ENCODE measurements at regions not wholly inside any gene's neighbourhood (a gene's known extent, or its start where the extent isn't known, plus 50 kb on each side); places are given as distances from the start of the nearest gene placed in this dataset.

DNA sequence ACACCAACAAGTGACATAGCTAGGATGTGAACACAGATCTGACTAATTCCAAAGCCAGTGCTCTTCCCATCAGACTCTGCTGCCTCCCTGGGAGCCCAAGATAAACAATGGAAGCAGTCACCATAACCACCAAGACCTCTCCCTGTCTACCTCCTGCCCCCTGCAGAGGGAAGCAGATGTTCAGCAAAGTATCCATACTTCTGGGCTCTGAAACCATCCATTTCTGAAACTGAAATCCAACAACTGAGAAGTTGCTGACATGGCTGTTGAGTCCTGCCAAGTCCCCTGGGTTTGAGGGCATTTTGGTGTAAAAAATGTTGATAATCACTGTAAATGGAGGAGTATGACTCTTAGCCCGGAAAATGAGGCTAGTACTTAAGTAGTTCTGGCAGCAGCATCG lies 102.1 kb downstream of the TYW3 start (continued):
- TF ChIP-seq YY1 (IDR thresholded peaks at IDR 0.05; ENCODE audit: extremely low read depth, insufficient replicate concordance, low read depth, low read length): no peak
- TF ChIP-seq, protein P1, sequence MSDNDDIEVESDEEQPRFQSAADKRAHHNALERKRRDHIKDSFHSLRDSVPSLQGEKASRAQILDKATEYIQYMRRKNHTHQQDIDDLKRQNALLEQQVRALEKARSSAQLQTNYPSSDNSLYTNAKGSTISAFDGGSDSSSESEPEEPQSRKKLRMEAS (IDR thresholded peaks at IDR 0.05): no peak
- no peak for TF ChIP-seq POLR2A (IDR thresholded peaks at IDR 0.05; ENCODE audit: borderline replicate concordance, extremely low read depth, insufficient read depth, insufficient read length)
- TF ChIP-seq CBX3 (IDR thresholded peaks at IDR 0.05; ENCODE audit: low read depth): no peak
- TF ChIP-seq ZNF274 (IDR thresholded peaks at IDR 0.05; ENCODE audit: low read depth, low read length): no peak
- no peak for TF ChIP-seq EZH2phosphoT487 (IDR thresholded peaks at IDR 0.05; ENCODE audit: borderline replicate concordance)
- no peak for TF ChIP-seq RAD21 (IDR thresholded peaks at IDR 0.05; ENCODE audit: low read depth)
- TF ChIP-seq SP1 (IDR thresholded peaks at IDR 0.05; ENCODE audit: low read depth): no peak
- TF ChIP-seq SIN3A (IDR thresholded peaks at IDR 0.05; ENCODE audit: low read depth): no peak

DNA sequence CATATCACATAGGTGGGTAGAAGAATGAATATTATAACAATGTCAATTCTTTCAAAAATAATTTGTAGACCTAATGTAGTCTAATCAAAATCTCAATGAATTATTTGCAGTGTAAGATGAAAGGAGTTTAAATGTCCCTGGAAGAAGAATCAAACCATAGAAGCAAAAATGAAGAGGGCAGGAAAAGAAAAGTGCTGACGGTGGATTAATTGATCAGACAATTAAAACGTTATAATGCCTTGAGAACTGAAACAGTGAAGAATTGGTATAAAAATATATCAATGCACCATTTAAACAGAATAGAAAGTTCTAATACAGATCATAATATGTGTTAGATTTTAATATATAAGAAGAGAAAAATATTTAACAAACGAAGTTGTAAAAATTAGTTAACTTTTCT lies 109.8 kb downstream of the TYW3 start:
- ChIA-PET POLR2A (no interaction called here), RAD21 (ENCODE audit: low non-redundant PET in 1 of 2, low total read pairs in 2 of 2, uncharacterized antibody in 2 of 2, unreplicated experiment in 2 of 2) (no interaction called here), CTCF (no interaction called here)
- H3K9me2 ChIP-seq (ENCODE audit: insufficient read depth): no peaks in the 10 kb centered on the region
- H3K4me3 ChIP-seq (replicated peaks in 1 of 2; ENCODE audit: low read depth in 1 of 2, low read length in 2 of 2): no peak overlapping the region
- no peaks in the 10 kb centered on the region for H3K9me3 ChIP-seq (ENCODE audit: control insufficient read depth in 1 of 2, insufficient read depth in 1 of 2, low read depth in 1 of 2, low read length in 2 of 2)
- intact Hi-C loops (cut with micrococcal nuclease): no loop called here
- no peaks in the 10 kb centered on the region; the same call in 1 of the 2 replicates for H4K20me1 ChIP-seq (ENCODE audit: insufficient read depth)
- H3K79me2 ChIP-seq (ENCODE audit: insufficient read depth, low read length): no peaks in the 10 kb centered on the region
- H3K36me3 ChIP-seq (ENCODE audit: control insufficient read depth in 1 of 2, insufficient read depth in 2 of 2, low read length in 2 of 2): no peaks in the 10 kb centered on the region
- no peak overlapping the region for H3K9ac ChIP-seq (ENCODE audit: low read length)
- no TSS peak for BruUV-seq (replicated peaks)
- DNase-seq (ENCODE audit: low read depth, low spot score): no peak
- TF ChIP-seq, protein P2, sequence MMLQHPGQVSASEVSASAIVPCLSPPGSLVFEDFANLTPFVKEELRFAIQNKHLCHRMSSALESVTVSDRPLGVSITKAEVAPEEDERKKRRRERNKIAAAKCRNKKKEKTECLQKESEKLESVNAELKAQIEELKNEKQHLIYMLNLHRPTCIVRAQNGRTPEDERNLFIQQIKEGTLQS (IDR thresholded peaks at IDR 0.05): no peak
- no peak for TF ChIP-seq EZH2phosphoT487 (IDR thresholded peaks at IDR 0.05; ENCODE audit: borderline replicate concordance)
- no peak for TF ChIP-seq POLR2A (IDR thresholded peaks at IDR 0.05; ENCODE audit: borderline replicate concordance, extremely low read depth, insufficient read depth, insufficient read length)
- no peak for TF ChIP-seq TCF7L2 (IDR thresholded peaks at IDR 0.05; ENCODE audit: borderline replicate concordance, extremely low read depth, insufficient read depth, insufficient read length)
- no peak for TF ChIP-seq YY1 (IDR thresholded peaks at IDR 0.05; ENCODE audit: extremely low read depth, insufficient replicate concordance, low read depth, low read length)
- no peaks in the 10 kb centered on the region for H3K4me1 ChIP-seq (ENCODE audit: control insufficient read depth in 1 of 2, insufficient read depth in 2 of 2, low read length in 2 of 2)
- ATAC-seq: no peak
- H3K4me2 ChIP-seq (ENCODE audit: low read length): no peak overlapping the region
- H3K27ac ChIP-seq (ENCODE audit: low read depth, low read length): no peak overlapping the region
- peaks cover 28% of the 10 kb centered on the region for H3K27me3 ChIP-seq (ENCODE audit: insufficient read depth, low read length)
- H2AFZ ChIP-seq (ENCODE audit: low read depth, low read length, poor library complexity, severe bottlenecking): no peak overlapping the region

Data from HCT116 (cell line).